ENCODE measurements at regions not wholly inside any gene's neighbourhood (a gene's known extent, or its start where the extent isn't known, plus 50 kb on each side); places are given as distances from the start of the nearest gene placed in this dataset.

DNA sequence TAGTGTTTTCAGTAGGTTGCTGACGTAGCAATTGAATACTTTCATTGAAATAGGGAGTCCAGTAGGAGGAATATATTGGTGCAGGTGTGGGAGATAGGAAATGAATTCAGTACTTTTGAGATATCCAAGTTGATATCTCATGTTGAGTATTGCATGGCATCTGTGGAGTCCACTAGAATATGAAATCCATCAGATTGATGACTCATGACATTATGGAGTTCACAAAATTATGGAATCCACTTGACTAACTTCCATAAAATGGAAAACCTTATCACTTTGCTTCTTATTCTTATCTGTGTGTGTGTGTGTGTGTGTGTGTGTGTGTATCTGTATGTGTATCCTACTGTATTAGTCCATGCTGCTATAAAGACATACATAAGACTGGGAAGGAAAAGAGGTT lies 513.5 kb upstream of the ZEB2 start:
- no peak for TF ChIP-seq POLR2AphosphoS5 (IDR thresholded peaks at IDR 0.05; ENCODE audit: low read depth, low read length)
- TF ChIP-seq, protein P1, sequence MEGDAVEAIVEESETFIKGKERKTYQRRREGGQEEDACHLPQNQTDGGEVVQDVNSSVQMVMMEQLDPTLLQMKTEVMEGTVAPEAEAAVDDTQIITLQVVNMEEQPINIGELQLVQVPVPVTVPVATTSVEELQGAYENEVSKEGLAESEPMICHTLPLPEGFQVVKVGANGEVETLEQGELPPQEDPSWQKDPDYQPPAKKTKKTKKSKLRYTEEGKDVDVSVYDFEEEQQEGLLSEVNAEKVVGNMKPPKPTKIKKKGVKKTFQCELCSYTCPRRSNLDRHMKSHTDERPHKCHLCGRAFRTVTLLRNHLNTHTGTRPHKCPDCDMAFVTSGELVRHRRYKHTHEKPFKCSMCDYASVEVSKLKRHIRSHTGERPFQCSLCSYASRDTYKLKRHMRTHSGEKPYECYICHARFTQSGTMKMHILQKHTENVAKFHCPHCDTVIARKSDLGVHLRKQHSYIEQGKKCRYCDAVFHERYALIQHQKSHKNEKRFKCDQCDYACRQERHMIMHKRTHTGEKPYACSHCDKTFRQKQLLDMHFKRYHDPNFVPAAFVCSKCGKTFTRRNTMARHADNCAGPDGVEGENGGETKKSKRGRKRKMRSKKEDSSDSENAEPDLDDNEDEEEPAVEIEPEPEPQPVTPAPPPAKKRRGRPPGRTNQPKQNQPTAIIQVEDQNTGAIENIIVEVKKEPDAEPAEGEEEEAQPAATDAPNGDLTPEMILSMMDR (IDR thresholded peaks at IDR 0.05 in 2 of 3, conservative IDR thresholded peaks at IDR 0.05 in 1 of 3; ENCODE audit: borderline replicate concordance in 1 of 3, insufficient read depth in 1 of 3, low read depth in 2 of 3, low read length in 2 of 3) = no peak
- TF ChIP-seq POLR2A (IDR thresholded peaks at IDR 0.05; ENCODE audit: borderline replicate concordance, extremely low read depth, insufficient read depth, insufficient read length) = no peak
- TF ChIP-seq EZH2phosphoT487 (IDR thresholded peaks at IDR 0.05; ENCODE audit: borderline replicate concordance) = no peak
- TF ChIP-seq EZH2 (IDR thresholded peaks at IDR 0.05) = no peak
- TF ChIP-seq, protein P2, sequence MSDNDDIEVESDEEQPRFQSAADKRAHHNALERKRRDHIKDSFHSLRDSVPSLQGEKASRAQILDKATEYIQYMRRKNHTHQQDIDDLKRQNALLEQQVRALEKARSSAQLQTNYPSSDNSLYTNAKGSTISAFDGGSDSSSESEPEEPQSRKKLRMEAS (IDR thresholded peaks at IDR 0.05) = no peak
- no peak for TF ChIP-seq ZFX (IDR thresholded peaks at IDR 0.05)
- TF ChIP-seq SRF (IDR thresholded peaks at IDR 0.05; ENCODE audit: low read depth) = no peak
- TF ChIP-seq EGR1 (IDR thresholded peaks at IDR 0.05; ENCODE audit: low read depth) = no peak
